ENCODE measurements at regions not wholly inside any gene's neighbourhood (a gene's known extent, or its start where the extent isn't known, plus 50 kb on each side); places are given as distances from the start of the nearest gene placed in this dataset.

DNA sequence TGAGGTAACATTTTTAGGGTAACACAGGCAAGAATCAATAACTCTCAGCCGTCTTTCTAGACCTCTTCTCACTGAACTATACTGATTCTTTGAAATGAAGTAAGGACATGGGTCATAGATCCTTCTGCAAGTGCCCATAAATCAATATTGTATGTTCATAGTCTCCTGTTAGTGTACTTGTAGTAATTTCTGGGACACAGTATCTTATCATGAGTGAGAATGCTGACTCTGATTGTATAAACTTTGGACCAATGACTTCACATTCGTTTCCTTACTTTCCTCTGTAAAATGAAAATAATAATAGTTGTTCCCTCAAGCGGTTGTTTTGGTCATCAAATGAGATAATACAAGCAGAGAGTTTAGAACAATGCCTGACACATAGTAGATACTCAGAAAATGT is 777.1 kb upstream of the GOLIM4 start:
- Mint-ChIP-seq H3K27me3 (ENCODE audit: low read depth) (no peaks in the 10 kb centered on the region), H3K9me3 (no peaks in the 10 kb centered on the region), H3K36me3 (ENCODE audit: insufficient read depth in 2 of 2) (no peaks in the 10 kb centered on the region), H3K27ac (no peak overlapping the region), H3K4me3 (no peak overlapping the region), H3K4me1 (ENCODE audit: low read depth) (peaks cover 7% of the 10 kb centered on the region)
- no peak for ATAC-seq (replicated peaks in 1 of 2)
- no peak for DNase-seq

- Mint-ChIP-seq H3K9me3 (no peaks in the 10 kb centered on the region), H3K36me3 (ENCODE audit: insufficient read depth in 2 of 2) (no peaks in the 10 kb centered on the region), H3K27ac (no peak overlapping the region), H3K27me3 (ENCODE audit: low read depth) (no peaks in the 10 kb centered on the region), H3K4me3 (no peak overlapping the region), H3K4me1 (ENCODE audit: low read depth) (no peaks in the 10 kb centered on the region)
- ATAC-seq (replicated peaks in 1 of 2) (no peak), DNase-seq (no peak)
These were observed 775.2 kb upstream of the GOLIM4 start for GRCh38 chr3:168870892-168871291.

DNA sequence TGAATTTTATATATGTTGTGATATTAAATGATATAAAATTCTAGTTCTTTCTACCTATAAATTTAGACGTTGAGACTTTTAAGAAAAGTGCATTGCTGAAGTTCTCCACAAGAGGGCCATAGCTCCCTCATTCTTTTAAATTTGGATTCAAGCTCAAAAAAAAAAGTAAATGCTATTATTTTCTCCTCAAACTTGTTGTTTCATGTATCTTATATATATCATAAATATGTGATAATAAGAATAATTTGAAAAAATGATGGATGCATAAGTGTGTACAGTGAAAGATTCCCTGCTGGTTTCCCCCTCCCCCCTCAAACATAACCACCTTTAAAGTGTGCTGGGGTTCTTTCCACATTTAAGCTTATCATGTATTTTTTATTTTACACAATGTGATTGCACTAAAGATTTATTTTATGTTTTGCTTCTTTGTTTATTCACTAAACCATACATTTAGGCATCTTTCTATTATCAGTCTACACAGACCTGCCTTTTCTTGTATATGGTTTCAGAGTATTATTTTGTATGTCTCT is 769.4 kb upstream of the GOLIM4 start:
- Mint-ChIP-seq H3K27ac (no peak overlapping the region), H3K27me3 (ENCODE audit: low read depth) (no peaks in the 10 kb centered on the region), H3K36me3 (ENCODE audit: insufficient read depth in 2 of 2) (no peaks in the 10 kb centered on the region), H3K4me3 (no peak overlapping the region), H3K4me1 (ENCODE audit: low read depth) (no peaks in the 10 kb centered on the region), H3K9me3 (no peaks in the 10 kb centered on the region)
- peak in 1 of 2 donors; percentile 1 for DNase-seq
- no peak for ATAC-seq (replicated peaks in 1 of 2)

DNA sequence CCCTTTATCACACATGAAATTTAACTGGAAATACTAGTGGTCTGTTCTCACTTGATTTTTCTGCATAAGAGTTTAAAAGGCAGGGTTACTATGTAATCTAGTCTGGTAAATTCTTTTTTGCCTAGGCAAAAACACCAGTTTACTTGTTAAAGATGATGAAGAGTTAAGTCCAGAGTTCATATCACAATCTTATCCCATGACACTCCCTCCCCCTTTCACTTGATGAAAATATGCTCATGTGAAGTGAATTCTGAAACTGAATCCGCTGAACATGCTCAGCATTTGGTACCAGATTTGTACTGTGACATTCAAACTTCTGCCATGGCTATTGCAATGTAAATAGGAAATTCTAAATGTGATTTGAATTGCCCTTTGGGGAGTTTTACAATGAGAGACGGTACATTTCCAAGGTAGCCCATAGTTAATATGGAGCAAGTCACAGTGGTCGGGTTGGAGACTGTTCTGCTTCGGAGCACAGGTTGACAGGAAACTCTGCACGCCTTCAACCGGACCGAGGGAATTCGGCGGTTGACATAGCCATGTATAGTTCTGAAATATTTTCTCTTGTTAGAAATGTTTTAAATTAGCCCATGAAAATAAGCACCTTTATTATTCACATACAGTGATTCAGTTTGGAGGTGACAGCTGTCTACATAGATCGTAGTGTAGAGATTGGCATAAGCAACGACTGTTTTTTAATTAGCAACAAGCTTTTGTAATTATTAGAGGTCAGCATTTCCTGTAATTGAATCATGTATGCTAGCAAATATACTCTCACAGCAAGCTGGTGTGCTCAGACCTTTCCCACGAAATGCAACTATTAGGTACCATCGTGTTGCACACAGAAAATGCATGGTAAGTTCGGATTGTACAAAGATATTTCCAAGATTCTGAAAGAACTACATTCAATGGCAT is 768.6 kb upstream of the GOLIM4 start:
- no peaks in the 10 kb centered on the region for H3K9me3 Mint-ChIP-seq
- no peaks in the 10 kb centered on the region for H3K4me1 Mint-ChIP-seq (ENCODE audit: low read depth)
- H3K27me3 Mint-ChIP-seq (ENCODE audit: low read depth), result peaks cover 4% of the 10 kb centered on the region
- H3K36me3 Mint-ChIP-seq (ENCODE audit: insufficient read depth in 2 of 2), result no peaks in the 10 kb centered on the region
- no peak overlapping the region for H3K27ac Mint-ChIP-seq
- no peak overlapping the region for H3K4me3 Mint-ChIP-seq
- no peak for DNase-seq
- no peak for ATAC-seq (replicated peaks in 1 of 2)

- ATAC-seq (replicated peaks in 1 of 2) (no peak), DNase-seq (no peak)
- Mint-ChIP-seq H3K27ac (no peak overlapping the region), H3K4me3 (no peak overlapping the region), H3K9me3 (no peaks in the 10 kb centered on the region), H3K27me3 (ENCODE audit: low read depth) (peaks cover 7% of the 10 kb centered on the region), H3K4me1 (ENCODE audit: low read depth) (no peaks in the 10 kb centered on the region), H3K36me3 (ENCODE audit: insufficient read depth in 2 of 2) (no peaks in the 10 kb centered on the region)
These were observed 767.8 kb upstream of the GOLIM4 start for GRCh38 chr3:168863561-168863960.

- no peak for DNase-seq
- Mint-ChIP-seq H3K27me3 (ENCODE audit: low read depth) (peaks cover 7% of the 10 kb centered on the region), H3K4me1 (ENCODE audit: low read depth) (no peaks in the 10 kb centered on the region), H3K36me3 (ENCODE audit: insufficient read depth in 2 of 2) (no peaks in the 10 kb centered on the region), H3K4me3 (no peak overlapping the region), H3K9me3 (no peaks in the 10 kb centered on the region), H3K27ac (no peak overlapping the region)
- no peak for ATAC-seq (replicated peaks in 1 of 2)
These were observed 766.7 kb upstream of the GOLIM4 start for GRCh38 chr3:168862466-168862865.

GRCh38 chr3:168860592-168860991 is 764.9 kb upstream of the GOLIM4 start:
- Mint-ChIP-seq H3K27ac (no peak overlapping the region), H3K36me3 (ENCODE audit: insufficient read depth in 2 of 2) (no peaks in the 10 kb centered on the region), H3K4me3 (no peak overlapping the region), H3K9me3 (peaks cover 0 to 1% of the 10 kb centered on the region in 2 donors), H3K27me3 (ENCODE audit: low read depth) (peaks cover 7% of the 10 kb centered on the region), H3K4me1 (ENCODE audit: low read depth) (no peaks in the 10 kb centered on the region)
- ATAC-seq (replicated peaks in 1 of 2), result no peak
- no peak for DNase-seq

- Mint-ChIP-seq H3K4me1 (ENCODE audit: low read depth) (no peaks in the 10 kb centered on the region), H3K27me3 (ENCODE audit: low read depth) (peaks cover 7% of the 10 kb centered on the region), H3K36me3 (ENCODE audit: insufficient read depth in 2 of 2) (no peaks in the 10 kb centered on the region), H3K4me3 (no peak overlapping the region), H3K27ac (no peak overlapping the region), H3K9me3 (peaks cover 0 to 1% of the 10 kb centered on the region in 2 donors)
- ATAC-seq (replicated peaks in 1 of 2), result no peak
- no peak for DNase-seq
These were observed 764.3 kb upstream of the GOLIM4 start for GRCh38 chr3:168860028-168860427.

DNA sequence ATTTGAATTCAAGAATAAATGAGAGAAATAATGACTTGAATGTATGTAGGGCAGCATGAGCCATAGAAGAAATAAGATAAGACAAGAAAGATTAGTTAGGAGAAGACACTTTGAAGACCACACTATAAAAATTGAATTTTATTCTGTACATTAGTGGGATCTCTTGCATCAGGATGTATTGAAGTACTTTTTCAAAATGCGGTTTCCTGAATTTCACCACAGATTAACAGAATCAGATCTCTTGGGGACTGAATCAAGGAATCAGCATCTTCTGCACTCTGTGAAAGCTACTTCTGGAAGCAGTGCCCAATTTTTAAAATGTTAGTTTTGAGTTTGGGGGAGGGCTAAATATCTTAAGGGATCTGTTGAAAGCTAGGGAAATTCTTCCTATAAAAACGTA is 763.9 kb upstream of the GOLIM4 start:
- Mint-ChIP-seq H3K27ac (no peak overlapping the region), H3K4me1 (ENCODE audit: low read depth) (no peaks in the 10 kb centered on the region), H3K36me3 (ENCODE audit: insufficient read depth in 2 of 2) (no peaks in the 10 kb centered on the region), H3K27me3 (ENCODE audit: low read depth) (peaks cover 7% of the 10 kb centered on the region), H3K4me3 (no peak overlapping the region), H3K9me3 (peaks cover 0 to 1% of the 10 kb centered on the region in 2 donors)
- ATAC-seq (replicated peaks in 1 of 2) (no peak), DNase-seq (no peak)

DNA sequence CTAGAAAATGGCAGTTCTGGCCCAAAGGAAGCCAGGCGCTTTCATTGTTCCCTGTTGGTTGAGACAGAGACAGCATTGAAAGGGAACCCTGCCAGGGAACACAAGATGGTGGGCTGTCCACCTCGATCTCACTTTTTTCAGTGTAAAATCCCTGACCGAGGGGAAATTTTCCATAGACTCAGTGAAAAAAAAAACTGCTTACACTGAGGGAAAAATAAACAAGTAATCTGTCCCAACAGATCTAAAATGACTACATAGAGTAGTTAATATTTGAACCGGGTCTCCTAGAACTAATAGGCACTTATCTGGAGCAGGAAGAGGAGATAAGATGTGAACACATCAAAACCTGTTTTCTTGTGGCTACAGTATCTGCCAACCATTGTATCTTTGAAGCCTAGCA is 763.4 kb upstream of the GOLIM4 start:
- no peak for ATAC-seq (replicated peaks in 1 of 2)
- H3K9me3 Mint-ChIP-seq, result peaks cover 0 to 1% of the 10 kb centered on the region in 2 donors
- no peaks in the 10 kb centered on the region for H3K36me3 Mint-ChIP-seq (ENCODE audit: insufficient read depth in 2 of 2)
- no peaks in the 10 kb centered on the region for H3K4me1 Mint-ChIP-seq (ENCODE audit: low read depth)
- peaks cover 7% of the 10 kb centered on the region for H3K27me3 Mint-ChIP-seq (ENCODE audit: low read depth)
- no peak for DNase-seq
- no peak overlapping the region for H3K4me3 Mint-ChIP-seq
- H3K27ac Mint-ChIP-seq, result no peak overlapping the region

- Mint-ChIP-seq H3K27me3 (ENCODE audit: low read depth) (peaks cover 7% of the 10 kb centered on the region), H3K36me3 (ENCODE audit: insufficient read depth in 2 of 2) (no peaks in the 10 kb centered on the region), H3K27ac (no peak overlapping the region), H3K9me3 (peaks cover 0 to 1% of the 10 kb centered on the region in 2 donors), H3K4me1 (ENCODE audit: low read depth) (no peaks in the 10 kb centered on the region), H3K4me3 (no peak overlapping the region)
- DNase-seq (no peak), ATAC-seq (replicated peaks in 1 of 2) (no peak)
These were observed 762.6 kb upstream of the GOLIM4 start for GRCh38 chr3:168858327-168858726.

DNA sequence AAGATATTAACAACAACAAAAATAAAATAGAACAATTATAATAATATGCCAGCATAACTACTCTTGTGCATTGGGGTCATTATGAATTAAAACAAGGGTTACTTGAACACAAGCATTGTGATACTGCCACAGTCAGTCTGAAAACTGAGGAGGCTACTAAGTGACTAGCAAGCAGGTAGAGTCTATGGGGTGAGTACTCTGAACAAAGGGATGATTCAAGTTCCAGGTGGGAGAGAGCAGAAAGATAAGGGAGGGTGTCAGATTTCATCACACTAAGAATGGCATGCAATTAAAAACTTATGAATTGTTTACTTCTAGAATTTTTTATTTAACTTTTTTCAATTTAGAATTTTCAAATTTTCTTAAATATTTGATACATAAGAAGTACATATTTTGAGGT is 754.4 kb upstream of the GOLIM4 start:
- Mint-ChIP-seq H3K4me3 (no peak overlapping the region), H3K9me3 (no peaks in the 10 kb centered on the region), H3K4me1 (ENCODE audit: low read depth) (no peaks in the 10 kb centered on the region), H3K27ac (no peak overlapping the region), H3K36me3 (ENCODE audit: insufficient read depth in 2 of 2) (no peaks in the 10 kb centered on the region), H3K27me3 (ENCODE audit: low read depth) (peaks cover 17% of the 10 kb centered on the region)
- ATAC-seq (replicated peaks in 1 of 2) (no peak), DNase-seq (no peak)

DNA sequence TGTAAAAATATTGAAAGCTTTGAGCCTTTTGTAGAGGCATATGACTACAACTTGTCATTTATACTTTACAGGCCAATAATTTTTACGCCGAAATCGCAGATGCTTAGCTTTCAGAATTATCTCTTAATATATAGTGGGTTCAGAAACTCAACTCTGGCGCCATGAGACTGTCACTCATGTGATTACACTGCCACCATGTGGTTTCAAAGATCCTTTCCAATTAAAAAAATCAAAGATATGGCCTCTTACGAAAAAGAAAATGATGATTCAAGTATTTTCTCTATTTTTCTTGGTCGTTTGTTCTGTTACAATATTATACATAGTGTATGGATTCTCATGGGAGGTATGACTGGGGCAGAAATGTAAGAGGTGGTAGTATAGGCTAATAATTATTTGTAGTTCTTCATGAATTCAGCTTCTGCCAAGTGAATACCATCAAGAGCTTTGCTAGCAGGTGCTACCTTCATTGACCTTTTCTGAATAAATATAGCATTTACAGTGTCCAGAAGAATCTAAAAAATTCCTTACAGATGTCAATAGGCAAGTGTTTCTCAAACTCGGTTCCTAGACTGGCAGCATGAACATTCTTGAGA is 751.7 kb upstream of the GOLIM4 start:
- Mint-ChIP-seq H3K36me3 (ENCODE audit: insufficient read depth in 2 of 2) (no peaks in the 10 kb centered on the region), H3K27ac (no peak overlapping the region), H3K27me3 (ENCODE audit: low read depth) (peaks cover 21% of the 10 kb centered on the region), H3K4me1 (ENCODE audit: low read depth) (no peaks in the 10 kb centered on the region), H3K9me3 (no peaks in the 10 kb centered on the region), H3K4me3 (no peak overlapping the region)
- DNase-seq, result peak in 1 of 2 donors; percentile 3
- ATAC-seq (replicated peaks in 1 of 2), result no peak

All from activated T-cell treated with anti-CD3 and anti-CD28 coated beads, Interleukin-2, amount 50 U/mL, for 72 hours (primary cell).